ENCODE measurements at regions not wholly inside any gene's neighbourhood (a gene's known extent, or its start where the extent isn't known, plus 50 kb on each side); places are given as distances from the start of the nearest gene placed in this dataset.

DNA sequence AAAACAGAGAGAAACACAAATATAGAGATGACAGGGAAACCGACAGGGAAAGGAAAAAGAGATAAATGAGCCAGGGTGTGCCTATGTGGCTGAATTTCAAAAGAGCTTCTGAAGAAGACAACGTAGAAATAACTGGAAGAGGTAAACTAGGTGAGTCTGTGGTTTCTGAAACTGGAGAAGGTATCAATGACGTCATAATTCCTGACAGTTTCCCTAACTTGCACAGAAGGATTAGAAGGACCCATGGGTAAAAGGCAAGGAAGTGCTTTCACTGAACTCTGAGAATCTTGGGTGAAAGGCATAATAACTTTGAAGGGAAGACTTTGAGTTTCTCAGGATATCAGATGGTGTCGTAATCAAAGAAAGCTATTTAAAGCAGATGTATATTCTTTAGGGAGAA lies 790.8 kb upstream of the NUDT12 start:
- Histone ChIP-seq H3K36me3 (ENCODE audit: control insufficient read depth, insufficient read depth, low read length) (no peaks in the 10 kb centered on the region), H3K27me3 (ENCODE audit: control insufficient read depth, insufficient read depth, low read length) (no peaks in the 10 kb centered on the region), H3K4me3 (ENCODE audit: low read depth, low read length) (no peak overlapping the region)
- DNase-seq (ENCODE audit: low read depth): no peak
- TF ChIP-seq, protein P1, sequence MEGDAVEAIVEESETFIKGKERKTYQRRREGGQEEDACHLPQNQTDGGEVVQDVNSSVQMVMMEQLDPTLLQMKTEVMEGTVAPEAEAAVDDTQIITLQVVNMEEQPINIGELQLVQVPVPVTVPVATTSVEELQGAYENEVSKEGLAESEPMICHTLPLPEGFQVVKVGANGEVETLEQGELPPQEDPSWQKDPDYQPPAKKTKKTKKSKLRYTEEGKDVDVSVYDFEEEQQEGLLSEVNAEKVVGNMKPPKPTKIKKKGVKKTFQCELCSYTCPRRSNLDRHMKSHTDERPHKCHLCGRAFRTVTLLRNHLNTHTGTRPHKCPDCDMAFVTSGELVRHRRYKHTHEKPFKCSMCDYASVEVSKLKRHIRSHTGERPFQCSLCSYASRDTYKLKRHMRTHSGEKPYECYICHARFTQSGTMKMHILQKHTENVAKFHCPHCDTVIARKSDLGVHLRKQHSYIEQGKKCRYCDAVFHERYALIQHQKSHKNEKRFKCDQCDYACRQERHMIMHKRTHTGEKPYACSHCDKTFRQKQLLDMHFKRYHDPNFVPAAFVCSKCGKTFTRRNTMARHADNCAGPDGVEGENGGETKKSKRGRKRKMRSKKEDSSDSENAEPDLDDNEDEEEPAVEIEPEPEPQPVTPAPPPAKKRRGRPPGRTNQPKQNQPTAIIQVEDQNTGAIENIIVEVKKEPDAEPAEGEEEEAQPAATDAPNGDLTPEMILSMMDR (IDR thresholded peaks at IDR 0.05; ENCODE audit: insufficient read depth, low read length, poor library complexity, severe bottlenecking): no peak

DNA sequence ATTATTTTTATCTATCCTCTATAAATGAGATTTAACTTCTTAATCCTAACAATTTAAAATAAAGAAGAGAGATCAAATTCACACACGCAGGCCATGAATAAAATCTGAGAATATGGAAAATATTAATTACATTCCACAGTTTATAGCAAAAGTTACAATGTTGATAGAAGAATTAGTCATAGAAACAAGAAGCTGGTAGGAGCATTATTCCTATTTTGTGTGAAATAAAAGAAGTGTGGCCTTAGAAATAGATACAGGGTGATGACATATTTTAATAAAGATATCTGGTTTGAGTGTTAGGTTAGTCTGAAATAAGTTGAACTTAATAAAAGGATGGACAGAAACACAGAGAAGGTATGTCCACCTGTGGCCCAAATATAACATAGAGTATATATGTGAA lies 790.4 kb upstream of the NUDT12 start:
- no peak overlapping the region for H3K4me3 ChIP-seq (ENCODE audit: low read depth, low read length)
- TF ChIP-seq, protein P1 (IDR thresholded peaks at IDR 0.05; ENCODE audit: insufficient read depth, low read length, poor library complexity, severe bottlenecking): no peak
- no peak for DNase-seq (ENCODE audit: low read depth)
- H3K27me3 ChIP-seq (ENCODE audit: control insufficient read depth, insufficient read depth, low read length): no peaks in the 10 kb centered on the region
- no peaks in the 10 kb centered on the region for H3K36me3 ChIP-seq (ENCODE audit: control insufficient read depth, insufficient read depth, low read length)

DNA sequence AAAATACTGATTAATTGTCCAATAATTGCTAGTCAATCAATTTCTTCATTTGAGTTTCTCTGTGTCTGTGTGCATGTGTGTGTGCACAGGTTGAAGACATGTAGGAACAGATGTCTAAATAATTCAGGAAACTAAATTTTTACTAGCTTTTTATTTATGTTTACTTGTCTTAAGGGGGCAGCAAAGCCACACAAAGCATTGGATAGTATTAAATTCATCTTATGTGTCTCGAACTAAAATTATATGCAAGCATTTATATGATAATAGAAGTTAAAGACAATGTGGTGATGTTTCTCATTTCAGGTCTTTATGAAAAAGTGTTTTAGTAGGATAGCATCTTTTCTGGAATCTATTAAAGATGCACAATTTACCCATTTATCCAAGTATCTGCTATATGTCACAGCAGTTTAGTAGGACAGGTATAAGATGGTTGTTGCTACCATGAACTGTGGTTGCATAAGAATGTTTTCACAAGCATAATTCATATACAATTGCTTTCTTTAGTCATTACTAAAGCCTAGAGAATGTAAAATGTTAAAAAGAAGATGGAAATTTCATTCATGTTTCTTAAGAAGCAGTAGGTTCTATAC lies 784.6 kb upstream of the NUDT12 start:
- DNase-seq (ENCODE audit: low read depth): no peak
- TF ChIP-seq, protein P1 (IDR thresholded peaks at IDR 0.05; ENCODE audit: insufficient read depth, low read length, poor library complexity, severe bottlenecking): peak; percentile 12
- Histone ChIP-seq H3K4me3 (ENCODE audit: low read depth, low read length) (no peak overlapping the region), H3K27me3 (ENCODE audit: control insufficient read depth, insufficient read depth, low read length) (no peaks in the 10 kb centered on the region), H3K36me3 (ENCODE audit: control insufficient read depth, insufficient read depth, low read length) (no peaks in the 10 kb centered on the region)

DNA sequence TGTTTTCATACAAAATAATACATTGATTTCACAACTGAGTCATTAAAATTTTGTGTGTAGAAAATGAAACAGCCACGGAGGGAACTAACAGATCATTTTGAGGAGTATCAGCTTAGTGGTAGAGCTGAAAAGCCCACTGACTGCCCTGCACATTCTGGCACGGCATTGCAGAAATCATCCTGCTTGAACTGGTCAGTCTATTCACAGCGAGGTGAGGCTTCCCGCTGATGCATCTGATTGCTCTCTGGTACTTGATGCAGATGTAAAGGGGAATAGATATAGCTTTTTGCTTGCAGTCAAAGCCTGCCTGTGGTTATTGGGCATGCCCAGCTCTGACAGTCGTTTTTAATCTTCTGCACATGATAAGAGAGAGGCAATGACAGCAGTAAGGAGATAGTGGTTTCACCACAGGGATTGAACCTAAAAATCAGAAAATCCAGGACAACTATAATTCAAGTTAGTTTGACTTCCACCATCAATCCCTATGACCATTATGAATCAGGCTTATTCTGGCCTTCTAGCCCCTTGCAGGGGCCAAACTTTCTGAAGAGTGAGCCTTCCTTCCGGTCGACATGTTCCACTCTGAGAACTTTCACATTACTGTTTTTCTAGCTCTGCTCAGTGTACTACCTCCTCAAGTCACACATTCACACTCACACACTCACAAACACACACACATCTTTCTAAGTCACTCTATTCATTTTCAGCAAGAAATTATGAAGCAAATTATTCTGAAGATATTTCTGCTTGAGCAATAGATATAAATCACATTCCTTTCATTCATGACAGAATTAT lies 782.8 kb upstream of the NUDT12 start:
- H3K4me3 ChIP-seq (ENCODE audit: low read depth, low read length): no peak overlapping the region
- DNase-seq (ENCODE audit: low read depth): no peak
- H3K36me3 ChIP-seq (ENCODE audit: control insufficient read depth, insufficient read depth, low read length): no peaks in the 10 kb centered on the region
- TF ChIP-seq, protein P1 (IDR thresholded peaks at IDR 0.05; ENCODE audit: insufficient read depth, low read length, poor library complexity, severe bottlenecking): no peak
- no peaks in the 10 kb centered on the region for H3K27me3 ChIP-seq (ENCODE audit: control insufficient read depth, insufficient read depth, low read length)

DNA sequence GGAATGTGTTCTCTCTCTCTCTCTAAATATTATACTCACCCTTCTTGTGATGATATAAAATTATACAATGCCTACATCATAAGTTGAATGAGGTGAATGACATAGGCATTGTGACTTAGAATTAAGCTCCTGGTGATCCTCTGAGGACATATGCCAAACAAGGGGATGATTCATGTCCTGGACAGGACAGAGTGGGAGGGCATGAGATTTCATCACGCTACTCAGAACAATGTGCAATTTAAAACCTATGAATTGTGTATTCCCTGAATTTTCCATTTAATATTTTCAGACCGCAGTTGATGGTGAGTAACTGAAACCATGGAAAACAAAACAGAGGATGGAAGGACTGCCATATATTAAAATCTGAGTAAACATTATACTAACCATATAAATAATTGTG lies 782.2 kb upstream of the NUDT12 start:
- H3K27me3 ChIP-seq (ENCODE audit: control insufficient read depth, insufficient read depth, low read length): no peaks in the 10 kb centered on the region
- DNase-seq (ENCODE audit: low read depth): peak; percentile 12
- no peaks in the 10 kb centered on the region for H3K36me3 ChIP-seq (ENCODE audit: control insufficient read depth, insufficient read depth, low read length)
- TF ChIP-seq, protein P1 (IDR thresholded peaks at IDR 0.05; ENCODE audit: insufficient read depth, low read length, poor library complexity, severe bottlenecking): no peak
- H3K4me3 ChIP-seq (ENCODE audit: low read depth, low read length): no peak overlapping the region
